Stimulated activated CD8-positive, alpha-beta memory T cell treated with anti-CD3 and anti-CD28 coated beads, Interleukin-15, amount 100 ng/mL, for 4 hours (primary cell): ENCODE measurements at regions not wholly inside any gene's neighbourhood (a gene's known extent, or its start where the extent isn't known, plus 50 kb on each side); places are given as distances from the start of the nearest gene placed in this dataset.
"Not testable (repeated sequence)": the region's sequence is repeated elsewhere in the genome, so short reads cannot be mapped to it uniquely, and the experiment has no call there.

ENCODE experiments used
- DNase-seq, 2 donors: peaks; one replicate each; pipeline ENCODE4 v3.0.0-alpha.2; 2020; ENCODE audit warnings: low read depth in 2 of 2

DNA sequence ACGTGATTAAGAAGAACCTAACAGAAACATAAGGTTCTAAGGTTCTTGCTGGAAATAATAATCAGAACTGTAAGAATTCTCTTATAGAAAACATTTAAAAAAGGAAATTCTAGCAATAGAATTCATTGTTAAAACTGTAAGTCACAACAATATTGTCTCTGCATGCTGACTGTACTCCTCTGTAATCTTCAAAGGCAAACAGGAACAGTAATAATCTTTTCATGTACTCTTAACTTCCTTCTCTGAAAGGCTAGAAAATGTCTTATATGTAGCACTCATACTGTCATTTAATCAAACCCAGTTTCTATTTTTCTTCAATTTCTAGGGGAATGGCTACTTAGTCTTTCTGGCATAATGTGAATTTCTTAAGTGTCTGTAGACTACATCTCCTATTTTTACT lies 103.5 kb upstream of the AGAP9 start:
- not testable (repeated sequence) for DNase-seq

DNA sequence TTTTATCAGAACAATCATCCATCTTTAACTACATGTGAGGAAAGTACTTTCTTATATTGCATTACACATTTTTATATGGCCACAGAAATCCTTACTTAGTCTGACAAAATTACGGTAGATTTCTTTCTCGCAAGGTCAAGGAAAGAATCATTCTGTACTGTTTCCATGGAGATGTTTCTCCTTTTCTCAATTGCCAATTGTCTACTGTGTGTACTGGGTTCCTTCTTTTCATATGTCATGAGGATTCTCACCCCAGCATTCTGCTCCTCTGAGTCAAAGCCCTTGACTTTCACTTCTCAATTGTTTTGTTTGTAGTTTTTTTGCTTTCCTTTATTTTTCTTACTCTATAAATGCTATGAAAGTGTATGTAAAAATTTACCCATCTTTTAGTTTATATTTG lies 99.3 kb upstream of the AGAP9 start:
- not testable (repeated sequence) for DNase-seq

DNA sequence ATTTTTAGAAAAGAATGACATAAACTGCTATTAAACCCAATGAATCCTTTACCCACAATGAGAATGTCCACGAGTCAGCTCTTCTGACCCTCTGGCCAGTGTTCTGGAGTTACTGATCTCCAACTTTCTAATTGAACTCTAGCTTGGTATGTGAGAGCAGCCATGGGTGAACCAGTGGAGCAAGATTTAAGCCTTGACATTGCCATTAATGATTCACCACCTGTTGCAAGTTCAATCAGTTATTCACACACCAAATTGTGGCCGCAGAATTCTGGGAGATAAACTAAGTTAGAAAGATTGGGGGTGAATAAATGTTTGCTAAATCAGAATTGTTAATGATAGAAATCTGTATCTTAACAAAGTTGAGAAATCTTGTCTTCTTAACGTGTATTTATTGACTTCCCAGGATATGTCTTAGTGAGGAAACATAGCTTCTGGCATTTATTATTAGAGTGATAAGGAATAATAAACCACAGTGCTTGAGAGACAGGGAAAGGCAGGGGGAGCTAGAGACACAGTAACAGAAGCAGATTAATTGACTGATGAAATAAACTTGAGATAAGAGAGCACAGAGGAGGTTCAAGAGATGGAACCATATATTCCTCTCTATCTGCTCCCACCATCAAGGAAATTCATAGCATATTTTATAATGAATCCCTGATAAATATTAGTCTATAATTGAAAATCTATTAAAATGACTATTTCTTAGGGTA lies 96.0 kb upstream of the AGAP9 start:
- DNase-seq = not testable (repeated sequence)

DNA sequence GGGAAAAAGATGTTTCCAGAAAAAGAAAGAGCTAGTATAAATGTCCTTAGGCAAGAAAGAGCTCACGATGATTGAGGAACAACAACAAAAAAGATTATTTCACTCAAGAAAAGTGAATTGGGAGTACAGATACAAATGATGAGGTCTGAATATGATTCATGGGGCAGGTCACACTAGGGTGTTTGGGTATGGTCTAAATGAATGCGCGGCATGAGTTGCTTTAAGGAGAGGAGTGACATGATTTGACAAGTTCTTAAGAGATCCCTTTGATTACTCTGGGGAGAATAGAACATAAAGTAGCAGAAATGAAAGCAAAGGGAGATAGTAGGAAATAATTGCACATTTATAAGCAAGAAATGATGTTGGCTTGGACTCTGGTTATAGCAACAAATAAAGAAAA lies 85.9 kb upstream of the AGAP9 start:
- DNase-seq = not testable (repeated sequence)

DNA sequence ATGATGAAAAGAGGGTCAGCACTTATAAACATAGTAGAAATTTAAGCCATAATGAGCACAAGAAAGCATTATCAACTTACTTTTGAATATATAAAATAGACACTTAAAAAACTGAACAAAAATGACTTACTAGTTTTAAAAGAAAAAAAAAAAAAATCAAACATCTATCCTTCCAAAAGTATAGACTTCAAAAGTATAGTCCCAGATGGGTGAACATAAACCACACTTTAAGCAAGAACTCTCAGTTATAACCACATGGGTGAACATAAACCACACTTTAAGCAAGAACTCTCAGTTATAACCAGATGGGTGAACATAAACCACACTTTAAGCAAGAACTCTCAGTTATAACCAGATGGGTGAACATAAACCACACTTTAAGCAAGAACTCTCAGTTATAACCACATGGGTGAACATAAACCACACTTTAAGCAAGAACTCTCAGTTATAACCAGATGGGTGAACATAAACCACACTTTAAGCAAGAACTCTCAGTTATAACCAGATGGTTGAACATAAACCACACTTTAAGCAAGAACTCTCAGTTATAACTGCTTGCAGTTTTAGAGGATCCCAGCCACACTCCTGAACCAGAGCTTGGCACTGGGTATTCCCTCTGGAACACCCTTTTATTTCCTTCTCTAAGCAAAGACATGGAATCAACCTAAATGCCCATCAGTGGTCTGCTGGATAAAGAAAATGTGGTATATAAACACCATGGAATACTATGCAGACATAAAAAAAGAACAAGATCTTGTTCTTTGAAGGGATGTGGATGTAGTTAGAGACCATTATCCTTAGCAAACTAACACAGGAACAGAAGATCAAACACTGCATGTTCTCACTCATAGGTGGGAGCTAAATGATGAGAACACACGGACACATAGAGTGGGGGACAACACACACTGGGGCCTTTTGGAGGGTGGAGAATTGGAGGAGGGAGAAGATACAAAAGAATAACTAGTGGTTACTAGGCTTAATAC lies 82.6 kb upstream of the AGAP9 start:
- not testable (repeated sequence) for DNase-seq

DNA sequence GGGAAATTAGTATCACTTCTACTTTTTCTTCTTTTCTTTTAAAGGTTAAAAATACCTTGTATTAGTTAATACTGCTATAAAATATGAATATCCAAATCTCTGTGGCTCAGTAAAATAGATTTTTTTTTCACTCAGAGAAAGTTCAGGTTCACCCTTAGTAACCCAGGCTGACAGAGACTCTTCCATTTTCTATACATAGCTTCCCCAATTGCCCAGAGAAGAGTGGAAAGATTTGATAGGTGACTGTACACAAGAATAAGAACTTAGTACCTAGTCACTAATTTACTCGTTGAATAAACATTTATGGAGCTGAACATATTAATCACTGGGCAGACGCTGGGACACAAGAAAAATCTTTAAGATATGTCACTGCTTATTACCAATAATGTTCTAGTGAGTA lies 77.2 kb upstream of the AGAP9 start:
- not testable (repeated sequence) for DNase-seq

DNA sequence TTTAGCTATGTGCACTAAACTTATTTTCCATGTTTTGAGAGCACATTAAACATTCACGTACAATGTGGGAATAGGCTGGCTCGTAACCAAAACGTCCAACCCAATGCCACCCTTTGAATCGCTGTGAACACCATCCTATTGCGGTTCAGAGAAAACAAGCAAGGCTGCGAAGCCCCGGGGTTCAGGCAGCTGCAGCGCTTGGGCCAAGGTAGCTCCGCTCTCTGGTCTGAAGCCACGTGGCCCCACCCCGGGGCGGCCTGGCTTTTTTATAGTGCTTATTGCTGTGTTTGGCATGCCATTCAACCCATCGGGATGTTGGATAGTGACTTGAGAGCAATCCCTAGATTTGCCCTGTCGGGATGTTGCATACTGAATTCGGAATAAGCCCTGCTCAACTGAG lies 76.7 kb upstream of the AGAP9 start:
- DNase-seq = not testable (repeated sequence)

DNA sequence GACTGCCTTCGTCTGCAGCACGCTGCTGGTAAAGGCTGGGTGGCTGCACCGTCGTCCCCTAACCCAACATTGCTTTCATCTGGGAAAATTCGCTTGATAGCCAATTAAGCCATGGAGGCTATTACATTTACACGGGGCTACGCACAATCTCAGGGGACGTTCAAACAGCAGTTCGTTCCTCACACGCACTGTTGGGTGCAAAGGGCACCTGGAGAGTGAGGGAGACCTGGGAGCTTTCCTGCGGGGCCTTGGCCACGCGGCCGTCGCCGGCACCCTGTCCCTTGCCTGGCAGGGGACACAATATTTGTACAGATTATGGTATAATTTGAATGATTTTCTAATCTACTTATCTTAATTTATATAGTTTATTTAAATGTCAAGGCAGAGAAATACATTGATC lies 76.2 kb upstream of the AGAP9 start:
- not testable (repeated sequence) for DNase-seq

DNA sequence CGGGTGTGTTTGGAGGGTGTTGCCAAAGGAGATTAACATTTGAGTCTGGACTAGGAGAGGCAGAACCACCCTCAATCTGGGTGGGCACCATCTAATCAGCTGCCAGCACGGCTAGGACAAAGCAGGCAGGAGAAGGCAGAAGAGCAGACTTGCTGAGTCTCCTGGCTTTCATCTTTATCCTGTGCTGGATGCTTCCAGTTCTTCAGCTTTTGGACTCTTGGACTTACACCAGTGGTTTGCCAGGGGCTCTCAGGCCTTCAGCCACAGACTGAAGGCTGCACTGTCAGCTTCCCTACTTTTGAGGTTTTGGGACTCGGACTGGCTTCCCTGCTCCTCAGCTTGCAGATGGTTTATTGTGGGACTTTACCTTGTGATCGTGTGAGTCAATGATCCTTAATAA lies 70.4 kb upstream of the AGAP9 start:
- DNase-seq = not testable (repeated sequence)

DNA sequence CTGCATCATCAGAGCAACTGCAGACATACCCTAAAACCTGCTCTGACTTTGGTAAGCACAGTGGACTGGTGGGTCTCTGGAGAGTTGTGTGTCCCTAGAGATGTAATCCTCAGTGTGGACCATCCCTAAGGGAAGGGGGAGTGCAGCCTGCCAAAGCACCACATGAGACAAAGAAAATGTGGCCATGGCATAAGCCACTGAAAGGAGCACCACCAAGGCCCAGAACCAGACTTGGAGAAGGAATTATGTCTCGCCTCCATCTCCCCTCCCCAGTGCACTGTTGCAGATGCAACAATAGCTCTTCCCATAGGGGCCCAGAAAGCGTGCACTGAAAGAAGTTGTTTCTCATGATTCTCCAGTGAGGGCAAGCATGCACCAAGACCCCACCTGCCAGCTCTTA lies 69.7 kb upstream of the AGAP9 start:
- not testable (repeated sequence) for DNase-seq

DNA sequence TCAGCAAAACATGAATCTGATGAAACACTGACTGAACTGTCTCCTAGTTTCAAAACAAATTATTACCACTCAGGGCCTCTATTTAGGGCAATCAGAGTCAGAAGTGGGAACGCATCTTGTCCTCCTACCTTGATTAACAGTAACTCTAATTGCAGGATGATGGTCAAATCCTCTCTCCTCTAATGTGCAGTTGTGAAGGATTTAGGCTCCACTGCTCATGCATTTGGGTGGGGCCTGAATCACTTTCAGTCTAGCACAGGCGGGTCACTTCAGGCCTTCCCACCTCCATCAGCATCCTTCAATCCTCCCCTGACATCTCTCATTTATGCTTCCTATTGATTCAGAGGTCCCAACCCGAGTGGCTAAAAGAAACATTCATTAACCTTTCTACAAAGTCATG lies 67.5 kb upstream of the AGAP9 start:
- not testable (repeated sequence) for DNase-seq

DNA sequence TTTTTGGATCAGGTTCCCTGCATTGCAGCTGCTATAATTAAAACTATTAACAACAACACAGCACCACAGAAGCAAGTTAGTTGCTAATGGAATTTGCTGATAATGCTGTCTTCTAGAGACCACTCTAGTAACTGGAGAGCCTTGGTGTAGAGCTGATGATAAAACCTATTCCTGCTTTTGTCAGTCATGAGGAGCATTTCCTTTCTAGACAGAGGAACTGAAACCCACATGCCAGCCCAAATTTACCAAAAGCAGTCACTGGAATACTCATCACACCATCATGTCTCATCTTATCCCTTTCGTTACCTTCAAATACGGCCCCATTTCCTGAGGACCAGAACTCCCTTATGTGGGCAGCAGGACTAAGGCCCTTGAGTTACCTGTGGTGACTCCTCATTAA lies 67.1 kb upstream of the AGAP9 start:
- not testable (repeated sequence) for DNase-seq

DNA sequence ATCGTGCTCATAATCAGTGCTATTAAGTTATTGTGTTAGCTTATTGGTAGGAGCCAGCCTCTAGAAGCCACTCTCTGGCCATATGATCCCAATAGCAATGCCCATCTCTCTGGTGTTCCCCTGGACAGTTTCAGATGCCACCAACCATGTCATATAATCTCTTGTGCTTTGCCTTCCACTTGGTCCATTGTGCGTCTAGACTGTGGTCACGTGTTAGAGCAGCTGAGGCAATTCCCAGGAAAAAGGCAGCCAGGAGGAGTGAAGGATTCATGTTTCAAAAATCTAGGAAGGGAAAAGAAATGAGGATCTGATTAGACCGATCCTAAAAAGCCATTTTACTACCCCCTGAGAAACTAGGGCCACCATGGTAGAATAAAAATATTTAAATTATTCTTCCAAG lies 58.6 kb upstream of the AGAP9 start:
- DNase-seq = not testable (repeated sequence)

DNA sequence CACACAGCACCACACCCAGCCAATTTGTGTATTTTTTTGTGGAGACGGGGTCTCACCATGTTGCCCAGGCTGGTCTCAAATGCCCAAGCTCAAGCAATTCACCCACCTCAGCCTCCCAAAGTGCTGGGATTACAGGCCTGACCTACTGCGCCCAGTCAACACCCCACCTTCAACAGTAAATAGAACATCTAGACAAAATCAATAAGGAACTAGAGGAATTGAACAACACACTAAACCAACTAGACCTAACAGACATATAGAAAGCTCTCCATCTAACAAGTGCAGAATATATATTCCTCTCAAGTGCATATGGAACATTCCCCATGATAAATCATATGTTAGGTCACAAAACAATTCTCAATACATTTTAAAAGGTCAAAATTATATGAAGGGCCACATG lies 56.6 kb upstream of the AGAP9 start:
- not testable (repeated sequence) for DNase-seq

DNA sequence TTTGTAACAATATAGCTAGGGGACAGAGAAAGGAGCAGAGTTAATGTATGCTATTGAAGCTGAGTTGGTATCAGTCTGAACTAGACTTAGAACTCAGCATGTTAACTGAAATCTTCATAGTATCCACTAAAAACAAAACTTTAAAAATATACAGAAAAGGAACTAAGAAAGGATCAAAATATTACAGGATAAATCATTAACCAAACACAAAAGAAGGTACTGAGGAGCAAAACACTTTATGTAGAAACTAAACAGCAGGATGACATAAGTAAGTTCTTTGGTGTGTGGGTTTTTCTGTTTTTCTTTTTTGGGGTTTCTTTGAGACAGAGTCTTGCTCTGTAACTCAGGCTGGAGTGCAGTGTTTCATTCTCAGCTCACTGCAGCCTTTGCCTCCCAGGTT lies 55.1 kb upstream of the AGAP9 start:
- not testable (repeated sequence) for DNase-seq
